ENCODE measurements at regions not wholly inside any gene's neighbourhood (a gene's known extent, or its start where the extent isn't known, plus 50 kb on each side); places are given as distances from the start of the nearest gene placed in this dataset.
A peak's percentile ranks its signal among the peaks of the same experiment; 100 is the strongest.

- Histone ChIP-seq H3K27ac (ENCODE audit: control insufficient read depth, insufficient read depth) (no peak overlapping the region), H4K20me1 (ENCODE audit: control insufficient read depth, insufficient read depth) (no peaks in the 10 kb centered on the region), H3K27me3 (replicated peaks in 1 of 2; ENCODE audit: control insufficient read depth in 2 of 2, insufficient read depth in 2 of 2, low read length in 1 of 2) (no peaks in the 10 kb centered on the region), H3K36me3 (ENCODE audit: control insufficient read depth in 2 of 2, insufficient read depth in 2 of 2, low read length in 1 of 2) (no peaks in the 10 kb centered on the region), H3K9me3 (replicated peaks; ENCODE audit: control insufficient read depth, insufficient read depth, low read length) (no peaks in the 10 kb centered on the region), H3K4me3 (no peak overlapping the region), H3K4me2 (ENCODE audit: control insufficient read depth, insufficient read depth) (no peak overlapping the region), H3K4me1 (ENCODE audit: control insufficient read depth, insufficient read depth, low read length) (no peaks in the 10 kb centered on the region), H3K9ac (ENCODE audit: control insufficient read depth, insufficient read depth, low read length) (no peak overlapping the region), H2AFZ (ENCODE audit: control insufficient read depth, low read depth, low read length) (no peak overlapping the region; the same call in 1 of the 2 replicates), H3K79me2 (ENCODE audit: control insufficient read depth, insufficient read depth, low read length) (no peaks in the 10 kb centered on the region)
- FAIRE-seq (peak; percentile 13), DNase-seq (ENCODE audit: low read depth, low spot score) (no peak), ATAC-seq (peak; percentile 64)
- in situ Hi-C loops (cut with MboI), result no loop called here
- ChIA-PET POLR2A (no interaction called here), CTCF (interaction anchor here (0.9 kb wide), 1 partner anchor 41 kb away, joined by 3 read pairs; no protein-coding TSS in a partner anchor), RAD21 (ENCODE audit: unreplicated experiment) (no interaction called here), SMC1A (ENCODE audit: uncharacterized antibody, unreplicated experiment) (interaction anchor here (0.8 to 1.5 kb wide), 6 partner anchors 9 to 439 kb away, joined by 3 to 5 read pairs (median 3); no protein-coding TSS in a partner anchor)
- 0% methylated on average over 1 of the region's 1 CpG for WGBS (ENCODE audit: insufficient coverage, insufficient replicate concordance, low lambda C conversion rate, missing lambda C conversion rate)
- intact Hi-C loops (cut with micrococcal nuclease; ENCODE audit: unreplicated experiment), result no loop called here
- no TSS peak for BruUV-seq (replicated peaks)
- TF ChIP-seq ZNF622 (IDR thresholded peaks at IDR 0.05), result no peak
- TF ChIP-seq CTCF (IDR thresholded peaks at IDR 0.05 in 2 of 3, conservative IDR thresholded peaks at IDR 0.05 in 1 of 3; ENCODE audit: control insufficient read depth in 2 of 3, extremely low read depth in 1 of 3, insufficient read depth in 1 of 3, low read depth in 3 of 3, low read length in 3 of 3), result no peak
- TF ChIP-seq HCFC1 (IDR thresholded peaks at IDR 0.05; ENCODE audit: low read length), result no peak
- no peak for TF ChIP-seq FOXM1 (IDR thresholded peaks at IDR 0.05; ENCODE audit: low read depth, low read length)
- no peak for TF ChIP-seq EED (IDR thresholded peaks at IDR 0.05; ENCODE audit: low read depth)
- TF ChIP-seq CHD4 (IDR thresholded peaks at IDR 0.05), result no peak
- no peak for TF ChIP-seq PKNOX1 (IDR thresholded peaks at IDR 0.05)
- no peak for TF ChIP-seq RELB (IDR thresholded peaks at IDR 0.05; ENCODE audit: low read depth)
- TF ChIP-seq YBX1 (IDR thresholded peaks at IDR 0.05), result no peak
Observed at GRCh38 chr13:84136582-84136981, 254.3 kb upstream of the SLITRK1 start.
